Kidney (tissue), 13 donors: ENCODE measurements at regions not wholly inside any gene's neighbourhood (a gene's known extent, or its start where the extent isn't known, plus 50 kb on each side); places are given as distances from the start of the nearest gene placed in this dataset.

ENCODE experiments used
- DNase-seq, 5 donors: peaks; one replicate each; pipeline ENCODE4 v3.0.0-alpha.2; 2013 to 2020
- FAIRE-seq: peaks from 2 replicates; lab custom pipeline; 2012; peaks lifted over from hg19 to GRCh38; lab: Jason Lieb, UNC
- H3K27ac ChIP-seq, 2 donors: one replicate each; pipeline ENCODE4 v1.7.0; 2013; ENCODE audit warnings: low read depth in 2 of 2, low read length in 2 of 2, inconsistent platforms in 1 of 2
- H3K27me3 ChIP-seq: one replicate; pipeline ENCODE4 v1.7.1; 2013; ENCODE audit warnings: low read length, inconsistent platforms; ENCODE audit not compliant: control insufficient read depth, insufficient read depth
- H3K36me3 ChIP-seq, 3 donors: one replicate each; pipeline versions ENCODE4 v1.7.0 to v1.7.1; 2013; ENCODE audit warnings: low read length in 3 of 3, control low read depth in 1 of 3, inconsistent platforms in 1 of 3; ENCODE audit not compliant: insufficient read depth in 3 of 3, control insufficient read depth in 2 of 3
- H3K4me1 ChIP-seq, 3 donors: one replicate each; pipeline versions ENCODE4 v1.7.0 to v1.7.1; 2013; ENCODE audit warnings: low read length in 3 of 3, inconsistent platforms in 1 of 3, low read depth in 1 of 3; ENCODE audit not compliant: control insufficient read depth in 2 of 3, insufficient read depth in 2 of 3
- H3K4me3 ChIP-seq, 3 donors: one replicate each; pipeline versions ENCODE4 v1.7.0 to v1.8.1; 2013; ENCODE audit warnings: low read length in 3 of 3, control low read depth in 1 of 3, inconsistent platforms in 1 of 3
- H3K9ac ChIP-seq, 3 donors: one replicate each; pipeline versions ENCODE4 v1.7.0 to v1.7.1; 2013; ENCODE audit warnings: low read length in 3 of 3, control low read depth in 1 of 3, inconsistent platforms in 1 of 3
- H3K9me3 ChIP-seq, 3 donors: one replicate each; pipeline versions ENCODE4 v1.7.0 to v1.7.1; 2013; ENCODE audit warnings: low read length in 3 of 3, control low read depth in 1 of 3, inconsistent platforms in 1 of 3; ENCODE audit not compliant: control insufficient read depth in 2 of 3, insufficient read depth in 1 of 3
- intact Hi-C: fragments of 100-400 bp; cut with DNase I; formaldehyde crosslinking; loops from one replicate; pipeline ENCODE4 v1.11.1; 2022
- TF ChIP-seq, protein P1 (sequence below): IDR thresholded peaks from 3 replicates; pipeline ENCODE4 v1.5.1; 2012; ENCODE audit warnings: mild to moderate bottlenecking, moderate library complexity, borderline replicate concordance; ENCODE audit not compliant: insufficient read depth; ENCODE audit errors: extremely low read depth
- donor health status: control.
- donor health status: control.
- donor health status: control.
- donor health status: control.
- donor health status: control.
- donor health status: DM: yes; HTN: yes; CAD: no.
- donor health status: Normal renal cell carcinoma (clear cell type).

GRCh38 chr3:152638214-152638613 is 196.7 kb upstream of the P2RY1 start:
- DNase-seq (peak in 1 of 5 donors; percentile 35), FAIRE-seq (no peak)
- Histone ChIP-seq H3K9ac (no peak overlapping the region), H3K27ac (no peak overlapping the region), H3K36me3 (no peaks in the 10 kb centered on the region), H3K9me3 (no peaks in the 10 kb centered on the region), H3K27me3 (no peaks in the 10 kb centered on the region), H3K4me3 (no peak overlapping the region), H3K4me1 (no peaks in the 10 kb centered on the region)
- intact Hi-C loops: no loop called here
- TF ChIP-seq, protein P1, sequence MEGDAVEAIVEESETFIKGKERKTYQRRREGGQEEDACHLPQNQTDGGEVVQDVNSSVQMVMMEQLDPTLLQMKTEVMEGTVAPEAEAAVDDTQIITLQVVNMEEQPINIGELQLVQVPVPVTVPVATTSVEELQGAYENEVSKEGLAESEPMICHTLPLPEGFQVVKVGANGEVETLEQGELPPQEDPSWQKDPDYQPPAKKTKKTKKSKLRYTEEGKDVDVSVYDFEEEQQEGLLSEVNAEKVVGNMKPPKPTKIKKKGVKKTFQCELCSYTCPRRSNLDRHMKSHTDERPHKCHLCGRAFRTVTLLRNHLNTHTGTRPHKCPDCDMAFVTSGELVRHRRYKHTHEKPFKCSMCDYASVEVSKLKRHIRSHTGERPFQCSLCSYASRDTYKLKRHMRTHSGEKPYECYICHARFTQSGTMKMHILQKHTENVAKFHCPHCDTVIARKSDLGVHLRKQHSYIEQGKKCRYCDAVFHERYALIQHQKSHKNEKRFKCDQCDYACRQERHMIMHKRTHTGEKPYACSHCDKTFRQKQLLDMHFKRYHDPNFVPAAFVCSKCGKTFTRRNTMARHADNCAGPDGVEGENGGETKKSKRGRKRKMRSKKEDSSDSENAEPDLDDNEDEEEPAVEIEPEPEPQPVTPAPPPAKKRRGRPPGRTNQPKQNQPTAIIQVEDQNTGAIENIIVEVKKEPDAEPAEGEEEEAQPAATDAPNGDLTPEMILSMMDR: no peak

DNA sequence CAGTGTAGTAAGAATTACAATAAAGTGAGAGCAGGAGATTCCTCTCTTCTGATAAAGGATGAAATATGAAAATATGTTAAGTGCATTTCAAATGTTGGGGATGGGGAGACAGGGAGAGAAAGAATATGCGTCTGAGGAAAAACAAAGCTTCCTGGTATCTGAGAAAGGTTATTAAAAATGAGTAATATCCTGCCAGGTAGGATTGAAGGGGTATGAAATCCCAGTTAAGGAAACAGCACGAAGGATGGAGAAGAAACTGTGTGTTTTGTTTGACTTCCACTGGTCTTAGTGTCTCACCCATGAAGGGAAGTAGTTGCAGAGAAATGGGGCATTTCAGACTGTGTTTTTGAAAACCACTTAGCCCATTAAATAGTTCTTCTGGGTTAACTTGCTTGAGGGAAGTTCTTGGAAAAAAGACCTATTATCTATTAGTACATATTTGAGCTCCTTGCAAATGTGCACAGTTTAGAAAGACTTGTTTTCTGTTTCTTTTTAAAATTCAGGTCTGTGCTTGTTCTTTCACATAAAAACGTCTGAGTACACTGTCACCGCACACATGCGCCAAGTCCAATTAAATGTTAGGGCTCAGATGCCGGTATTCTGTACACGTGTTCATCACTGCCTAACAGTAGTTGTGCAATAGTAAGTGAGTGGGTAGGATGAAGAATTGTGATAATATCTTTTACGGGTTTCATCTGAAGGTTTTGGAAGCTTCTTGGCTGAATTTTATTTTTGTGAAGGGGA is 196.1 kb upstream of the P2RY1 start:
- DNase-seq: peak in 1 of 5 donors; percentile 53
- H3K27me3 ChIP-seq: no peaks in the 10 kb centered on the region
- H3K4me1 ChIP-seq: no peaks in the 10 kb centered on the region
- no peak overlapping the region for H3K27ac ChIP-seq
- H3K9ac ChIP-seq: no peak overlapping the region
- H3K9me3 ChIP-seq: no peaks in the 10 kb centered on the region
- H3K36me3 ChIP-seq: no peaks in the 10 kb centered on the region
- intact Hi-C loops: no loop called here
- no peak for FAIRE-seq
- TF ChIP-seq, protein P1: no peak
- no peak overlapping the region for H3K4me3 ChIP-seq

DNA sequence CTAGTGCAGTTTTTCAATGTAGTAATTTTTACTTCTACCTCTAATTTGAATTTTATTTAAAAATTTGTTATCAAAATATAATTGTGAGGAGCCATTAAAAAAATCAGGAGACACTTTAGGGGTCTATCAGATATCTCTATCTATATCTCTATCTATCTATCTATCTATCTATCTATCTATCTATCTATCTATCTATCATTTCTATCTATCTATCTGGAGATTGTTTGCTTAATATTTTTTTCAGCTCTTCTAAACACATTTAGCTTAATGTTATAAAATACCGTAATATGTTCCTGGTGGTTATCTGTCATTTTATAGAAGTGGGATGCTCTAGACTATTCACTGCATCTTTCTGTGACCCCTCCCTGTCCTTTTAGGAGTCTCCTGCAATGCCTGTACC is 193.7 kb upstream of the P2RY1 start:
- Histone ChIP-seq H3K27ac (no peak overlapping the region), H3K9me3 (peaks cover 0 to 4% (median 0%) of the 10 kb centered on the region in 3 donors), H3K4me1 (no peaks in the 10 kb centered on the region), H3K4me3 (no peak overlapping the region), H3K27me3 (no peaks in the 10 kb centered on the region), H3K36me3 (no peaks in the 10 kb centered on the region), H3K9ac (no peak overlapping the region)
- DNase-seq (no peak), FAIRE-seq (no peak)
- TF ChIP-seq, protein P1: no peak
- intact Hi-C loops: no loop called here
